ENCODE measurements at regions not wholly inside any gene's neighbourhood (a gene's known extent, or its start where the extent isn't known, plus 50 kb on each side); places are given as distances from the start of the nearest gene placed in this dataset.

GRCh38 chr22:44442186-44442815 lies 55.7 kb downstream of the RTL6 start:
- DNase-seq, result no peak

GRCh38 chr22:44441401-44442185 lies 56.4 kb downstream of the RTL6 start:
- no peak for DNase-seq

- no peak for DNase-seq
Measured at GRCh38 chr22:44440224-44441160, 57.5 kb downstream of the RTL6 start.

DNA sequence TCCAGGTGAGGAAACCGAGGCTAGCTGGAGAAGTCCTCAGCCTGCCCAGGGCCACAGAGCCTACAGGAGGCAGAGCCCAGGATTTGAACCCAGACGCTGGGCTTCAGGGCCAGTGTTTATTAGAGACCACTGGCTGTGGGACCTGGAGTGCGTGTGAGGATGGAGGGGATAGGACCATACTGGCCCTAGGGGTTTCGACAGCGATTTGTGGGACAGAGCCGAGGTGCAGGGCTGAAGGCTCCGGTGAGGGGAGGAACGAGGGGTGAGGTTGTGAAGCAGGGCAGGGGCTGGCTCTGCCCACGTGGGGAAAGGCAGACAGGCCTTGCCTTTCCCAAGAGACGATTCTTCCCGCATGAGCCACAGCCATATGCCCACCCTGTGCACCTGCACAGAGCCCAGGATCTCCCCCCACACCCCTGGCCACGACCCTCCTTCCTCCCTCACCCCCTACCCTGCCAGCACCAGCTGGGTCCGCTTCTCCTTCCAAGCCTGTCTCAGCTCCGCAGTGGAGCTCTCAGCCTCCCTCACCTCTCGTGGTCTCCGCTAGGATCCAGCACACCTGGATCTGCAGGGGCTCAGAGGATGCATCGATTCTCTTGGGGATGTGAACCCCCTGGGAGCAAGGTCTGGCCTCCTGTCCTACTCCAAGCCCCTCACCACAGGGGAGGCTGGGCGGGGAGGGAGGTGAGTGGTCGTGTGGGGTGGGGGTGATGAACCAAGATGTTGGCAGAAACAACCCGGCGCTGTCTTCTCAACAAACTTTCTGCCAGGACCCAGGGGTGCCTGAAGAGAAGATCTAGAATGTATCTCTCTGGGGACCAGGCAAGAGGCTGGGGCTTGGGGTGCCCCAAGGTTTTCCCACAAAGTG lies 58.4 kb downstream of the RTL6 start:
- DNase-seq, result no peak

GRCh38 chr22:44438481-44439131 lies 59.4 kb downstream of the RTL6 start:
- DNase-seq, result no peak

GRCh38 chr22:44438056-44438455 lies 60.0 kb downstream of the RTL6 start:
- DNase-seq, result no peak

GRCh38 chr22:44437216-44438055 lies 60.6 kb downstream of the RTL6 start:
- no peak for DNase-seq

DNA sequence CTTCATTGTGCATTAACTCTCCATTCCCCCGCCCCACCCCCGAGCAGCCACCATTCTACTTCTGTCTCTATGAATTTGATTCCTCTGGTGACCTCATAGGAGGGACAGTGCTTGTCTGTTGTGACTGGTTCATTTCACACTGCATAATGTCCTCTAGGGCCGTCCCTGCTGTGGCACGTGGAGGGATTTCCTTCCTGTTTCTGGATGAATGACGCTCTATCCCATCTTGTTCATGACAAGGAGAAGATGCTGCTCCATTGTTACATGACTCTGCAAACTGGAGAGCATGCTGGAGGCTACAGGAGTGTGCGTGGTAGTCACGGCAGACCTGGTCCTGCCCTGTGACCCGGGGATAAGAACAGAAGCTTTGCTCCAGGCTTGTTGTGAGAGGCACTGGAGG lies 61.3 kb downstream of the RTL6 start:
- peak; percentile 43 to 73 (median 52) for DNase-seq

- no peak for DNase-seq
Measured at GRCh38 chr22:44431256-44431655, 66.8 kb downstream of the RTL6 start.

GRCh38 chr22:44430716-44431115 lies 67.3 kb downstream of the RTL6 start:
- DNase-seq, result no peak

DNA sequence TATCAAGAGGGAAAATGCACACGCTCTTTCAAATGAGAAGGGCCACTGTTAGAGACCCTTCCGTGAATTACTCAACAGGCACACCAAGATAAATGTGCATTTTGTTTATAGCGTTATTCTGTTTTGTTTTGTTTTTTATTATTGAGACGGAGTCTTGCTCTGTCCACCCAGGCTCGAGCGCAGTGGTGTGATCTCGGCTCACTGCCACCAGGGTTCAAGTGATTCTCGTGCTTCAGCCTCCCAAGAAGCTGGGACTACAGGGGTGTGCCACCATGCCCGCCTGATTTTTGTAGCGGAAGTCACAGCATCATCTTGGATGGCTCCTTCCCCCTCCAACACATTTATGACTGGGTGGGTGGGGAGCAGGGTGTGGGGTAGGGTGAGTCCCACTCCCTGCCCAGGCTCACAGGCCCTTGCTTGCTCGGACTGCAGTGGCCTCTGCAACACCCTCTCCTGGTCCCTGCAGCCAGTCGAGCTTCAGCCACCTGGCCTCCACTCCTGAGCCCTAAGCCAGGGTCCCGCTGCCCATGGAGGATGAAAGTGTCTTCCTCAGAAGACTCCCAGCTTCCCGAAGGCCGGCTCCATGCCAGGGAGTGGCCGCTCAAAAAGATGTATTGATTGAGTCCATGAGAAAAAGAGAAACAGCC lies 68.0 kb downstream of the RTL6 start:
- no peak for DNase-seq

GRCh38 chr22:44428941-44429830 lies 68.8 kb downstream of the RTL6 start:
- no peak for DNase-seq

GRCh38 chr22:44427611-44428470 lies 70.2 kb downstream of the RTL6 start:
- DNase-seq, result no peak

DNA sequence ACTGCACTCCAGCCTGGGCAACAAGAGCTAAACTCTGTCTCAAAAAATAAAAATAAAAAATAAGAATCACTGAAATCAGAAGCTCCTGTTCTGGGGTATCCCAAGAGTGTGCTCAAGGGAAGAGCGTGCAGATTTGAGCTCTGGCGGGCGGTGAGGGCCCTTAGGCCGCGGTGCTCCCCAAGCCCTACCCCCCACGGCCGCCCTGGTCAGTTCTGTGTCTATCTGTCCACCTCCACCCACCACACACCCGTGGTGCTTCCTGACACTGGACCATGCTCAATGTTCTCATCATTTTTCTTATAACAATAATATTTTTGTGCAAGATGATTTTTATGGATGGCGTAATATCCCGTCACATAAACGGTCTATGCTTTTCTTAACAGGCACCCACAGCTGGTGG lies 71.1 kb downstream of the RTL6 start:
- no peak for DNase-seq

- no peak for DNase-seq
Measured at GRCh38 chr22:44425694-44426045, 72.4 kb downstream of the RTL6 start.

DNA sequence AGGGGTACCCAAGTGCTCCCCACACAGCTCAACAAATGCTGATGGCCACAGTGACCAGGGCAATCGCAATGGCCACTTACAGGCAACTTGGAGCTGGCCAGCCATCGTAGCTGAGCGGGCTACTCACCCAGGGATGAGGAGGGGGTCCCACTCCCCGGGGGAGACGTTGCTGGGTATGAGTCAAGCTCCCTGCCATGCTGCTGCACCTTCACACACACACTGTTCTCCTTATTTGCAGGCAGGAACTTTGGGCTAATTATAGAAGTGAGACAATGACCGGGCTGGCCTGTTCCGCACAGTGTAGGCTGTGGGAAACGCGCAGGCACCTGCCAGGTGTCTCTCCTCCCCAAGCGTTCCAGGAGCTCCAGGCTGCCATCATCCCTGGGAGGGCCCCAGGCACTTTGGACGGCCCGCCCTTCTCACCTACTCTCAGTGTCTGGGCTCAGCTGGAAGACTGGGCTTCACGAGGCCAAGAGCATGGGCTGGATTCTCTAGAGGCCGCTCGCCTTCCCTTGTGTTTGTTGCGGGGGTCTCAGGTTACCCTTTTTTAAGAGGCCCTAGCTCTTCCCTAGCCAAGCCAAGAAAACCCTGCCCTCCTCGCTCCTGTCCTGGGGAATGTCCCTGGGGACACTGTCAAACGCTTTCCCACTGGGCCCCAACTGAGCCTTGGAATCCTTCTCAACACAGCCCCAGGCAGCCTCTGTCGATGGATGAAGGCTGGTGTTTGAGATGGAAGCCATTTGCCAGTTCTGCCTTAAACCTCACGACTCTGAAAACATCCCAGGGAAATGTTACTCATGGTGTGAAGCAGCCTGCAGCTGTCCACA lies 73.0 kb downstream of the RTL6 start:
- no peak for DNase-seq

DNA sequence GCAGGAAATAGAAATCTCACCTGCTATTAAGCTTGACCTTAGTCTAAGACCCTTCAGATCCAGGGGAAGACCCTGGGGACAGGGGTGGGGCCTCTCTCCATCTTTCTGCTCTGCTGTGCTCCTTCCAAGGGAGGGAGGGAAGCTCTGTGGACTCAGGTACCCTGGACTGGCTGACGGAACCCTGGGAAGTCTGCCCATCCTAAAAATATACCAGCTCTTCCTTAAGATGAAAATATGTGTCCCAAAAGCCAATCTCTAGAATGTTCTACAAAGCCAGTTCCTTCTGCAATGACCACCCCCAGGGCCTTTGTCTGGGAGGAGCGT lies 73.7 kb downstream of the RTL6 start:
- no peak for DNase-seq
